Panc1 (cell line): ENCODE measurements at regions not wholly inside any gene's neighbourhood (a gene's known extent, or its start where the extent isn't known, plus 50 kb on each side); places are given as distances from the start of the nearest gene placed in this dataset.

Experiments
- SIN3A ChIP-seq: IDR thresholded peaks from 2 replicates; pipeline ENCODE4 v1.6.1; 2012; ENCODE audit warnings: low read depth, mild to moderate bottlenecking, low read length, moderate library complexity, borderline replicate concordance; ENCODE audit not compliant: insufficient read depth
- TCF7L2 ChIP-seq: IDR thresholded peaks from 2 replicates; pipeline ENCODE4 v1.6.1; 2011; ENCODE audit warnings: mild to moderate bottlenecking, low read depth, low read length, inconsistent platforms
- TF ChIP-seq, protein P1 (sequence below): fragments of 450-650 bp; IDR thresholded peaks from 2 replicates; pipeline ENCODE4 v1.5.1; 2017; ENCODE audit warnings: mild to moderate bottlenecking
- TF ChIP-seq, protein P2 (sequence below), 2 experiments: IDR thresholded peaks; 2 replicates each; pipeline ENCODE4 v1.6.1; 2011 to 2012; ENCODE audit warnings: low read depth in 2 of 2, control low read depth in 1 of 2, low read length in 1 of 2, mild to moderate bottlenecking in 1 of 2, moderate library complexity in 1 of 2; ENCODE audit not compliant: insufficient read depth in 1 of 2

DNA sequence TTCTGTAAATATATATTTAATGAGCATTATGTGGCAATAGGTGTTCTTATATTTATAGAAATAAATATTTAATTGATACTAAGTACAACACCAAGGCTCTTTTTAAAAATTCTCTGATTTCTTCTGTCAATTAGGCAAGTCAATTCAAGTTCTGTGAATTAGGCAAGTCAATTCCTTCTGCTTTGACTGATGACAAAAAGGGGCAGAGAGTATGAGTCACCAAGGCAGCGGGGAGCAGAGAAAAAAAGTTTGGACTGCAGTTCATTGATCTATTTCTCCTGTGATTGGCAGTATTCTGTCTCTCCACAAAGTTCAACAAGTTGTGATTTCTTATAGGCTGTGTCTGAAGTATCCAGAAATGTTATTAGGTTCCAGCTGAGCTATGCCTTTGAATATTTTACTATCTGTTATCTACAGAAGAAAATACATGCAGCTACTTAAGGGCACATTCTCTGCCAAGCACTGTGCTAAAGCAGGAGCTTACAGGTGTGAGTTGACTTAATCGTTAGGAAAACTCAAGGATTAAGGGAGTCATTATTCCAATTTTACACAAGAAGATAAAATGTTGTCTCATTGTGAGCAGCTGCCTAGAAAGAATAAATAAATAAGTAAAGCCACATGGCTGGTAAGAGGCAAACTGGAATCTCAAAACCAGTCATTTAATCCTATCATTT is 206.4 kb upstream of the ALG10B start:
- TF ChIP-seq, protein P1, sequence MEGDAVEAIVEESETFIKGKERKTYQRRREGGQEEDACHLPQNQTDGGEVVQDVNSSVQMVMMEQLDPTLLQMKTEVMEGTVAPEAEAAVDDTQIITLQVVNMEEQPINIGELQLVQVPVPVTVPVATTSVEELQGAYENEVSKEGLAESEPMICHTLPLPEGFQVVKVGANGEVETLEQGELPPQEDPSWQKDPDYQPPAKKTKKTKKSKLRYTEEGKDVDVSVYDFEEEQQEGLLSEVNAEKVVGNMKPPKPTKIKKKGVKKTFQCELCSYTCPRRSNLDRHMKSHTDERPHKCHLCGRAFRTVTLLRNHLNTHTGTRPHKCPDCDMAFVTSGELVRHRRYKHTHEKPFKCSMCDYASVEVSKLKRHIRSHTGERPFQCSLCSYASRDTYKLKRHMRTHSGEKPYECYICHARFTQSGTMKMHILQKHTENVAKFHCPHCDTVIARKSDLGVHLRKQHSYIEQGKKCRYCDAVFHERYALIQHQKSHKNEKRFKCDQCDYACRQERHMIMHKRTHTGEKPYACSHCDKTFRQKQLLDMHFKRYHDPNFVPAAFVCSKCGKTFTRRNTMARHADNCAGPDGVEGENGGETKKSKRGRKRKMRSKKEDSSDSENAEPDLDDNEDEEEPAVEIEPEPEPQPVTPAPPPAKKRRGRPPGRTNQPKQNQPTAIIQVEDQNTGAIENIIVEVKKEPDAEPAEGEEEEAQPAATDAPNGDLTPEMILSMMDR, result no peak
- no peak for TF ChIP-seq TCF7L2
- TF ChIP-seq, protein P2, sequence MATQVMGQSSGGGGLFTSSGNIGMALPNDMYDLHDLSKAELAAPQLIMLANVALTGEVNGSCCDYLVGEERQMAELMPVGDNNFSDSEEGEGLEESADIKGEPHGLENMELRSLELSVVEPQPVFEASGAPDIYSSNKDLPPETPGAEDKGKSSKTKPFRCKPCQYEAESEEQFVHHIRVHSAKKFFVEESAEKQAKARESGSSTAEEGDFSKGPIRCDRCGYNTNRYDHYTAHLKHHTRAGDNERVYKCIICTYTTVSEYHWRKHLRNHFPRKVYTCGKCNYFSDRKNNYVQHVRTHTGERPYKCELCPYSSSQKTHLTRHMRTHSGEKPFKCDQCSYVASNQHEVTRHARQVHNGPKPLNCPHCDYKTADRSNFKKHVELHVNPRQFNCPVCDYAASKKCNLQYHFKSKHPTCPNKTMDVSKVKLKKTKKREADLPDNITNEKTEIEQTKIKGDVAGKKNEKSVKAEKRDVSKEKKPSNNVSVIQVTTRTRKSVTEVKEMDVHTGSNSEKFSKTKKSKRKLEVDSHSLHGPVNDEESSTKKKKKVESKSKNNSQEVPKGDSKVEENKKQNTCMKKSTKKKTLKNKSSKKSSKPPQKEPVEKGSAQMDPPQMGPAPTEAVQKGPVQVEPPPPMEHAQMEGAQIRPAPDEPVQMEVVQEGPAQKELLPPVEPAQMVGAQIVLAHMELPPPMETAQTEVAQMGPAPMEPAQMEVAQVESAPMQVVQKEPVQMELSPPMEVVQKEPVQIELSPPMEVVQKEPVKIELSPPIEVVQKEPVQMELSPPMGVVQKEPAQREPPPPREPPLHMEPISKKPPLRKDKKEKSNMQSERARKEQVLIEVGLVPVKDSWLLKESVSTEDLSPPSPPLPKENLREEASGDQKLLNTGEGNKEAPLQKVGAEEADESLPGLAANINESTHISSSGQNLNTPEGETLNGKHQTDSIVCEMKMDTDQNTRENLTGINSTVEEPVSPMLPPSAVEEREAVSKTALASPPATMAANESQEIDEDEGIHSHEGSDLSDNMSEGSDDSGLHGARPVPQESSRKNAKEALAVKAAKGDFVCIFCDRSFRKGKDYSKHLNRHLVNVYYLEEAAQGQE (IDR thresholded peaks at IDR 0.05; ENCODE audit: insufficient read depth in 1 of 2, low read depth in 2 of 2, low read length in 1 of 2), result no peak
- TF ChIP-seq SIN3A, result no peak
